ENCODE measurements at regions not wholly inside any gene's neighbourhood (a gene's known extent, or its start where the extent isn't known, plus 50 kb on each side); places are given as distances from the start of the nearest gene placed in this dataset.

- Histone ChIP-seq H3K4me1 (ENCODE audit: control insufficient read depth, insufficient read depth, low read length) (no peaks in the 10 kb centered on the region), H3K36me3 (ENCODE audit: control insufficient read depth, insufficient read depth, low read length) (no peaks in the 10 kb centered on the region), H3K9ac (ENCODE audit: low read depth, low read length) (no peak overlapping the region), H3K27me3 (ENCODE audit: control insufficient read depth, insufficient read depth, low read length) (no peaks in the 10 kb centered on the region), H3K9me3 (ENCODE audit: control insufficient read depth, insufficient read depth, low read length) (no peaks in the 10 kb centered on the region), H3K4me3 (ENCODE audit: low read depth, low read length) (no peak overlapping the region)
These were observed 183.8 kb downstream of the EMP1 start for GRCh38 chr12:13380297-13380696.

- Histone ChIP-seq H3K9me3 (ENCODE audit: control insufficient read depth, insufficient read depth, low read length) (no peaks in the 10 kb centered on the region), H3K27me3 (ENCODE audit: control insufficient read depth, insufficient read depth, low read length) (no peaks in the 10 kb centered on the region), H3K36me3 (ENCODE audit: control insufficient read depth, insufficient read depth, low read length) (no peaks in the 10 kb centered on the region), H3K4me3 (ENCODE audit: low read depth, low read length) (no peak overlapping the region), H3K9ac (ENCODE audit: low read depth, low read length) (no peak overlapping the region), H3K4me1 (ENCODE audit: control insufficient read depth, insufficient read depth, low read length) (no peaks in the 10 kb centered on the region)
These were observed 183.1 kb downstream of the EMP1 start for GRCh38 chr12:13379531-13380188.

- no peaks in the 10 kb centered on the region for H3K27me3 ChIP-seq (ENCODE audit: control insufficient read depth, insufficient read depth, low read length)
- H3K4me1 ChIP-seq (ENCODE audit: control insufficient read depth, insufficient read depth, low read length), result no peaks in the 10 kb centered on the region
- no peaks in the 10 kb centered on the region for H3K36me3 ChIP-seq (ENCODE audit: control insufficient read depth, insufficient read depth, low read length)
- H3K4me3 ChIP-seq (ENCODE audit: low read depth, low read length), result no peak overlapping the region
- no peaks in the 10 kb centered on the region for H3K9me3 ChIP-seq (ENCODE audit: control insufficient read depth, insufficient read depth, low read length)
- H3K9ac ChIP-seq (ENCODE audit: low read depth, low read length), result no peak overlapping the region
These were observed 181.2 kb downstream of the EMP1 start for GRCh38 chr12:13377698-13378097.

GRCh38 chr12:13376610-13377373 lies 180.3 kb downstream of the EMP1 start:
- Histone ChIP-seq H3K4me1 (ENCODE audit: control insufficient read depth, insufficient read depth, low read length) (no peaks in the 10 kb centered on the region), H3K9me3 (ENCODE audit: control insufficient read depth, insufficient read depth, low read length) (no peaks in the 10 kb centered on the region), H3K36me3 (ENCODE audit: control insufficient read depth, insufficient read depth, low read length) (no peaks in the 10 kb centered on the region), H3K27me3 (ENCODE audit: control insufficient read depth, insufficient read depth, low read length) (no peaks in the 10 kb centered on the region), H3K9ac (ENCODE audit: low read depth, low read length) (no peak overlapping the region), H3K4me3 (ENCODE audit: low read depth, low read length) (peak overlapping the region; percentile 6)

GRCh38 chr12:13375583-13376345 lies 179.2 kb downstream of the EMP1 start:
- Histone ChIP-seq H3K4me1 (ENCODE audit: control insufficient read depth, insufficient read depth, low read length) (no peaks in the 10 kb centered on the region), H3K36me3 (ENCODE audit: control insufficient read depth, insufficient read depth, low read length) (no peaks in the 10 kb centered on the region)

GRCh38 chr12:13374793-13375192 lies 178.3 kb downstream of the EMP1 start:
- Histone ChIP-seq H3K4me1 (ENCODE audit: control insufficient read depth, insufficient read depth, low read length) (no peaks in the 10 kb centered on the region), H3K27me3 (ENCODE audit: control insufficient read depth, insufficient read depth, low read length) (no peaks in the 10 kb centered on the region), H3K36me3 (ENCODE audit: control insufficient read depth, insufficient read depth, low read length) (no peaks in the 10 kb centered on the region), H3K9ac (ENCODE audit: low read depth, low read length) (no peak overlapping the region), H3K4me3 (ENCODE audit: low read depth, low read length) (no peak overlapping the region), H3K9me3 (ENCODE audit: control insufficient read depth, insufficient read depth, low read length) (no peaks in the 10 kb centered on the region)

More at GRCh38 chr12:13375583-13376345, 179.2 kb downstream of the EMP1 start:
- no peak overlapping the region for H3K9ac ChIP-seq (ENCODE audit: low read depth, low read length)
- H3K9me3 ChIP-seq (ENCODE audit: control insufficient read depth, insufficient read depth, low read length), result no peaks in the 10 kb centered on the region
- no peak overlapping the region for H3K4me3 ChIP-seq (ENCODE audit: low read depth, low read length)
- no peaks in the 10 kb centered on the region for H3K27me3 ChIP-seq (ENCODE audit: control insufficient read depth, insufficient read depth, low read length)

- Histone ChIP-seq H3K27me3 (ENCODE audit: control insufficient read depth, insufficient read depth, low read length) (no peaks in the 10 kb centered on the region), H3K4me1 (ENCODE audit: control insufficient read depth, insufficient read depth, low read length) (peaks cover 3% of the 10 kb centered on the region), H3K4me3 (ENCODE audit: low read depth, low read length) (no peak overlapping the region), H3K36me3 (ENCODE audit: control insufficient read depth, insufficient read depth, low read length) (no peaks in the 10 kb centered on the region), H3K9me3 (ENCODE audit: control insufficient read depth, insufficient read depth, low read length) (no peaks in the 10 kb centered on the region), H3K9ac (ENCODE audit: low read depth, low read length) (no peak overlapping the region)
These were observed 177.3 kb downstream of the EMP1 start for GRCh38 chr12:13373803-13374202.

- peaks cover 3% of the 10 kb centered on the region for H3K4me1 ChIP-seq (ENCODE audit: control insufficient read depth, insufficient read depth, low read length)
- H3K9me3 ChIP-seq (ENCODE audit: control insufficient read depth, insufficient read depth, low read length), result no peaks in the 10 kb centered on the region
- H3K9ac ChIP-seq (ENCODE audit: low read depth, low read length), result no peak overlapping the region
- no peaks in the 10 kb centered on the region for H3K27me3 ChIP-seq (ENCODE audit: control insufficient read depth, insufficient read depth, low read length)
- no peaks in the 10 kb centered on the region for H3K36me3 ChIP-seq (ENCODE audit: control insufficient read depth, insufficient read depth, low read length)
- no peak overlapping the region for H3K4me3 ChIP-seq (ENCODE audit: low read depth, low read length)
These were observed 176.6 kb downstream of the EMP1 start for GRCh38 chr12:13373131-13373530.

GRCh38 chr12:13372386-13372785 lies 175.9 kb downstream of the EMP1 start:
- Histone ChIP-seq H3K36me3 (ENCODE audit: control insufficient read depth, insufficient read depth, low read length) (no peaks in the 10 kb centered on the region), H3K4me1 (ENCODE audit: control insufficient read depth, insufficient read depth, low read length) (peaks cover 3% of the 10 kb centered on the region), H3K9ac (ENCODE audit: low read depth, low read length) (no peak overlapping the region), H3K27me3 (ENCODE audit: control insufficient read depth, insufficient read depth, low read length) (no peaks in the 10 kb centered on the region), H3K9me3 (ENCODE audit: control insufficient read depth, insufficient read depth, low read length) (no peaks in the 10 kb centered on the region), H3K4me3 (ENCODE audit: low read depth, low read length) (no peak overlapping the region)

GRCh38 chr12:13371797-13372196 lies 175.3 kb downstream of the EMP1 start:
- Histone ChIP-seq H3K27me3 (ENCODE audit: control insufficient read depth, insufficient read depth, low read length) (no peaks in the 10 kb centered on the region), H3K9me3 (ENCODE audit: control insufficient read depth, insufficient read depth, low read length) (no peaks in the 10 kb centered on the region), H3K36me3 (ENCODE audit: control insufficient read depth, insufficient read depth, low read length) (no peaks in the 10 kb centered on the region), H3K9ac (ENCODE audit: low read depth, low read length) (no peak overlapping the region), H3K4me3 (ENCODE audit: low read depth, low read length) (no peak overlapping the region), H3K4me1 (ENCODE audit: control insufficient read depth, insufficient read depth, low read length) (peaks cover 3% of the 10 kb centered on the region)

GRCh38 chr12:13371367-13371766 lies 174.8 kb downstream of the EMP1 start:
- no peaks in the 10 kb centered on the region for H3K9me3 ChIP-seq (ENCODE audit: control insufficient read depth, insufficient read depth, low read length)
- no peak overlapping the region for H3K9ac ChIP-seq (ENCODE audit: low read depth, low read length)
- peaks cover 3% of the 10 kb centered on the region for H3K4me1 ChIP-seq (ENCODE audit: control insufficient read depth, insufficient read depth, low read length)
- no peaks in the 10 kb centered on the region for H3K27me3 ChIP-seq (ENCODE audit: control insufficient read depth, insufficient read depth, low read length)
- H3K4me3 ChIP-seq (ENCODE audit: low read depth, low read length), result no peak overlapping the region
- no peaks in the 10 kb centered on the region for H3K36me3 ChIP-seq (ENCODE audit: control insufficient read depth, insufficient read depth, low read length)
